Eye (tissue), 1 donor: ENCODE measurements at regions not wholly inside any gene's neighbourhood (a gene's known extent, or its start where the extent isn't known, plus 50 kb on each side); places are given as distances from the start of the nearest gene placed in this dataset.

Experiments used
- DNase-seq: peaks from one replicate; pipeline ENCODE4 v3.0.0-alpha.2; 2015

DNA sequence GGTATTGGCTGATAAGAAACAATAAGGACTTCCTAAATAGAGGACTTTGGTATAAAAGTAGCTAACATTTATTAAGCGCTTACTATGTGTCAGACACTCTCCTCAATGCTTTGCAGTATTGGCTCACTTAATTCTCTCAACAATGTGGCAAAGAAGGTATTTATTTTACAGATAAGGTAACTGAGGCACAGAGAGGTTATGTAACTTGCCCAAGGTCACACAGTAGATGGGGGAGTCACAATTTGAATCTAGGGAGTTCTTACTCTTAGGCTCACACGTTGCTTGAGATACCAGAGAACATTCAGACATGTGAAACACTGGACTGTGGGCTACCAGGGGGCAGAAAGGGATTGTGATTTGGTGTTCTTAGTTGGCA, 60.8 kb upstream of the GPR158 start:
- DNase-seq, result no peak

DNA sequence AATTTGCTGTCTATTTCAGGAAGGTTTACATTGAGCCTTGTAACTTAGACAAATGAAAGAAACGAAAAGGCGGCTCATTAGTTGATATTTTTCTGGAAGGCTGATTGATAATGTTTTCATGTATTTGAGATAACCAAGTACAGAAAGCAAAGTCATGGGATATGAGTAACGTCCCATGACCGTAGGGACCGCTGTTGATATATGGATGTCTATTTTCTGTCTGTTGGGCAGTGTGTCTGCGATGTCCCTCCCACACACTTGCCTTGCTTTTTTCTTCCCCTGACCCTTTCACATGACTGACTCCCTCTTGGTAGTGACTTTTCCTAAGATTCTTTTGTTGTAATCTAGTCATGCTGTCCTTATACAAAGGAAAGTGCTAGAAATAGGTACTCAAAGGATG, 57.0 kb upstream of the GPR158 start:
- DNase-seq, result no peak

DNA sequence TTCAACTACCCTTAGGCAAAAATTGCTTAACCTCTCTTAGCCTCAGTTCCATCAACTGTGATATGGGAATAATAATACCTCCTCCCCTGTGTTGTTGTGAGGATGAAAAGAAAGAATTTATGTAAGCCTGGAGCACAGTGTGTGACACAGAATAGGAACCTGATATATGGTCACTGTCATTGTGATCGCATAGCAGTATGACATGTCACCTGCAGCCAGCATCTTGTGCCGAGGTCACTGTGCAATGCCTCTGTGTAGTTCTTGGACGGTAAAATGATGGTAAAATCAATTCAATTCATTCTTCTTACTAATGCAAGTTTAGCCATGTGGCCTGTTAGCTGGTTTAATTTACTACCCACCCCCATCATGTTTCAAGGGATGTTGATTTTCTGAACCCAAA, 54.6 kb upstream of the GPR158 start:
- no peak for DNase-seq
